ENCODE measurements at regions not wholly inside any gene's neighbourhood (a gene's known extent, or its start where the extent isn't known, plus 50 kb on each side); places are given as distances from the start of the nearest gene placed in this dataset.
"Not testable (repeated sequence)": the region's sequence is repeated elsewhere in the genome, so short reads cannot be mapped to it uniquely, and the experiment has no call there.

- no peak for DNase-seq
Observed at GRCh38 chr10:55892276-55892675, 468.8 kb downstream of the ZWINT start.

GRCh38 chr10:55881588-55881987 is 479.5 kb downstream of the ZWINT start:
- DNase-seq = no peak

DNA sequence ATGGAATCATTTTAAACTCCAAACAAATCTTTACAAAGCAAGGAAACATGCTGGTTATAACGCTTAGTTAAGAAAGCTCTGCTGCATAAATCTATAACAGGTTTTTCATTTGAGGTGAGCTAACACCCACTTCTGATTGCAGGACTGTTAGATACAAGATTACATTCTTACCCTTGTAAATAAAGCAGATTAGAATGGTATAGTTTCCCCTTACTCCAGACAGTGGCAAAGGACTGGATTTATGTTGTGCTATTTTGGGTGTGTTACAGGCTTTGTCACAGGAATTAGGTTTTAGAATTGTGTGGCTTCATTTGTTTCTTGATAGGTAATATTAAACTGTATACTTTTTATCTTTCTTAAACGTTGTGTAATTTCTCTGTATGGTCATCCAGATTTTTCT is 487.6 kb downstream of the ZWINT start:
- DNase-seq = no peak

- no peak for DNase-seq
Observed at GRCh38 chr10:55870186-55870585, 490.9 kb downstream of the ZWINT start.

- no peak for DNase-seq
Observed at GRCh38 chr10:55867848-55868247, 493.2 kb downstream of the ZWINT start.

DNA sequence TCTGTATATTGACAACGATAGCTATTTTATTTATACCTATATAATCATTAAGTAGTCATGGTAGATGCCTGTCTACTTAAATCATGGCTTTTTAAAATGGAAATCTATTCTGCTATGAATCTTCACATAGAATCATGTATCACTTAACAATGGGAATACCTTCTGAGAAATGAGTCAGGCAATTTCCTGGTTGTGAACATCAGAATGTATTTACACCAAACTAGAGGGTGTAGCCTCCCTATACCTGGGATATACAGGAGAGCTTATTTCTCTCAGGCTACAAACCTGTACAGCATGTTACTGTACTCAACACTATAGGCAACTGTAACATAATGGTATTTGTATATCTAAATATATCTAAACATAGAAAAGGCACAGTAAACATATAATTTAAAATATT is 502.3 kb downstream of the ZWINT start:
- no peak for DNase-seq

DNA sequence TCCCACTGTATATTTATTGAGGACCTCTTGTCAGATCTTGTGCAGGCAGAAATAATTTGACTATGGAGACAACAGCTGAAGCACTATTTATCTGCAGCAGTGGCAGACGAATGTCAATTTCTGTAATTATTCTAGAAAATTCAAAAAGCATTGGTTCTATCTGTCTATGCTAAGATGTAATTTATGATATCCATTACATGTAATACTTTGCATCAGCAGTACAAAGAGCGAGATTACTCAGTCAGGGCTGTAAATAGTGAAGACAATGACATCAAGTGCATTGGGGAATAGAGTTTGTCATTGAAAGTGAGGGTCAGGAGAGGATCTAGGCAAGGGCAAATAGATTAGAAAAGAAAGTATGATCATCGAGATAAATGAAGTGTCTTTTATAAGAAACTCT is 508.2 kb downstream of the ZWINT start:
- no peak for DNase-seq

DNA sequence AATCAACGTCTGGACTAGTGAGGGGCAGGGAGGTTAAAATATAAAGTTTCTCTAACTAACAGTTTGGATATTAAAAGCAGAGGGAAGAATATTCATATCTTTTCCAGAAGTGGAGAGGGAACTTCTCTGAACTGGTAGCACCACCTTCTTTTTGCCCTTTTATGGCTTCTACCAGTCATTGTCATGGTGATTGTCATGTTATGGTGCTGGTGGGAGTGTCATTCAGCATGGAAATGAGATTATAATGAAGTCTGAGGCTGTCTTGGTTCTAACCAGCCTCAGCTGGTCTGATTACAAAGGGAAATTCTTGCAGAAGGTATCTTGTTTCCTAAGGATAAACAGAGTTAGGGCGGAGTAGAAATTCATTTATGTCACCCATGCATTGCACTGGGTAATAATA is 523.8 kb downstream of the ZWINT start:
- no peak for DNase-seq

GRCh38 chr10:55822096-55822495 is 539.0 kb downstream of the ZWINT start:
- no peak for DNase-seq

DNA sequence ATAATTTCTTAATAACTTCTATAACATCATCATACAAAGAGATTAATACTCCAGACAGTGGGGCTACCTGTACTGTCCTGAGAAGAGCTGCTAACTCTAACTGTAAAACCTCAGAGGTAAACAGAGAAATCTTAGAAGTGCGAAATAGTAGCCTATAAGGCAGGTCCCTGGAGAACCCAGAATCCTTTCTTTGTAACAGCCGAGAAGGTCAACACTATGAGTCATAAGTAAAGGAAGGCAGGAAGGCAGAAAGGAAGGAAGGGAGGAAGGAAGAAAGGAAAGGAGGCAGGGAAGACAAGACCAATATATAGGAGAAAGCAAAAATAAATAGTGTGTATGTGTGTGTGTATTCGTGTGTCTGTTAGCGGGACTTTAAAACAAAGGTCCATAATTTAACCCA is 540.6 kb downstream of the ZWINT start:
- DNase-seq = no peak

GRCh38 chr10:55820071-55820470 is 541.0 kb downstream of the ZWINT start:
- DNase-seq = no peak

GRCh38 chr10:55813451-55814170 is 547.4 kb downstream of the ZWINT start:
- DNase-seq = no peak

GRCh38 chr10:55803055-55803454 is 558.0 kb downstream of the ZWINT start:
- DNase-seq = no peak

GRCh38 chr10:55801353-55801661 is 559.8 kb downstream of the ZWINT start:
- no peak for DNase-seq

GRCh38 chr10:55800602-55801352 is 560.3 kb downstream of the ZWINT start:
- no peak for DNase-seq

DNA sequence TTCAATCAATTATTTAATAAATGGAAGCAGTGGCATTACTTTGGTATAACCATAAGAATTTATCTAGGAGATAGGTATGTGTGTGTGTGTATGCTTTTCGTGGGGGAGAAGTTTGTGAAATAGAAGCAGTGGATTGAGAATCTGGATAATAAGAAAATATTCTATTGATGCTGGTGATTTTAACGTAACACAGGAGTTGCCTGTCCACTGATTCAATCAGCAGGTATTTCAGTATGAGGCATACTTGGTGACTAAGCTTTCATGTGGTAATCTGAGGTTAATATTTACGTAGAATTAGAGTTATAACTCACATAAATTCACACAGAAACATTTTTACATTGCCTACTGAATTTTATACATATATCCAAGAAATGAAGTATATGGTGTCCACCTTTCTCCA is 568.0 kb downstream of the ZWINT start:
- no peak for DNase-seq

DNA sequence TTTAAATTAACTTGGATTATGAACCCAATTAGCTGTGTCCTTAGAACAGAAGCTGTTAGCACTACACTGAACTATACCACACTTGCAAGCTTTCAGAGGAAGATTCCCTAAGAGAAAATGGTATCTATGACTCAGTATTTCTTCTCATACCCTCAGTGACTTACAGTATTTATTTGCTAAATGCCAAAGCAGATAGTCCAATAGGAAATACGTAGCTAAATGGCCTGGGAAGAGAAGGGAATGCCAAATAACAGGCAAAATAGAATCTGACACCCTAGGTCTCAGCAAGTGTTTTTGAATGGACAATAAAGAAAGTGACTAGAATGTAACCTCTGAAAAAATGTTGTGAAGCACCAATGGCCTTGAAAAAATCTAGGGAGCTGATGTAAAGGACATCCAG is 570.8 kb downstream of the ZWINT start:
- DNase-seq = not testable (repeated sequence)

DNA sequence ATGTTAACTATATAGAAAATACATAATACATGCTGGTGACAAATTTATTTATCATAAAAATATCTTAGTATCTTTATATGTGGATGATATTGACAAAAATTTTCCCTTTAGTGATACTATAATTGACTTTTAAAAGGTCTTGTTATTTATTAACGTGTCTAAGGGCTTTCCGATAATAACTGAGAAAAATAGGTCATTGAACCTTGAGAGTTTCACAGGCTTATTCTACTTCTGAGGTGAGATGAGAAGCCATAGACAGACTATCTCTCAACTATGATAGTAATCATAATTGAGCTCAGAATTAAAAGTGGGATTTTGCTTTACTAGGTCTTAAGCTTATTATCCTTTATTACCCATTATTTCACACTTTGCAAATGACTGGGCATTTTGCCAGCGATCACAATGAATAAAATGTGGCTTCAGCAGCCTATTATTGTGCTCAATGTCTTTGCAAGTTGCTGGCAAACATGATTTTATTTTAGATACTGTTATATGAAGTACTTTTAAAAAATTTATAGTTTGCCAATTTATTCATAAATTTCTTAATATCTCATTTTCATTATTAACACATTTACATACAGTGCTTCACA is 574.5 kb downstream of the ZWINT start:
- DNase-seq = no peak

GRCh38 chr10:55782181-55782580 is 578.9 kb downstream of the ZWINT start:
- no peak for DNase-seq

GRCh38 chr10:55766212-55766611 is 594.8 kb downstream of the ZWINT start:
- DNase-seq = no peak

DNA sequence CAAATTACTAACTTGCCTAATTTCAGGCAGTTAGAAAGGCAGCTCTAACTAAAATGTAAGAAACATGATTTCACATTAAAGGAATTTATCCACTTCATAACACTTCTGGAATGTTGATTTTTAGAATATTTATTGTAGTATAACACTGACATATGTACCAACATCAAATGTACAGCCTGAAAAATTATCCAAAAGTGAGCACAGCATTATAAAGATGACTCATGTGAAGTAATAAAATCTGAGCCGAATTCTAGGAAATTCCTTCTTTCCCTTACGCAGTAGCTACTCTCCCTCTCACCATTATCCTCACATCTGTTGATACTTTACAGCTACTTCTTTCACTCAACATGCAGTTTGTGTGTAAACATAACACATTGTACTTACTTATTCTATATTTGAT is 610.6 kb downstream of the ZWINT start:
- DNase-seq = no peak

DNA sequence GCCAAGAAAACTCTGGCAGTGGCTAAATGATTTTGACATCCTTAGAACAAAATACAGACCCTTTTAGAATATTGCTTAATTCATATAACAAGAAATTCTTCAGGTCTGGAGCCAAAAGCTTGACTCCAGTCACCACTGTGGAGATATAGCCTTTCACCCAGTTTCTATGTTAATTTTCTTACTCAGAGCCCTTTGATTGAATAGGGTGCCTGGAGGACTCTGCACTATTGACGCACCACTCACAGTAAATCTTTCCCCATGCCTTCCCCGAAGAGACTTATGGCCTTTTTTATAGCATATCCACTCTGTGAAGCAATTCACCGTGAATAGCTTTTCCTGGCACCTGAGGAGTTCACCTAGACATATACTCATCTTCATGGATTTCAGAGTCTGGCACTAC is 613.8 kb downstream of the ZWINT start:
- DNase-seq = no peak

GRCh38 chr10:55746002-55746401 is 615.1 kb downstream of the ZWINT start:
- DNase-seq = no peak

- DNase-seq = no peak
Observed at GRCh38 chr10:55742487-55742886, 618.6 kb downstream of the ZWINT start.

Measured in left hindlimb (tissue), 1 donor.